ENCODE measurements at regions not wholly inside any gene's neighbourhood (a gene's known extent, or its start where the extent isn't known, plus 50 kb on each side); places are given as distances from the start of the nearest gene placed in this dataset.

DNA sequence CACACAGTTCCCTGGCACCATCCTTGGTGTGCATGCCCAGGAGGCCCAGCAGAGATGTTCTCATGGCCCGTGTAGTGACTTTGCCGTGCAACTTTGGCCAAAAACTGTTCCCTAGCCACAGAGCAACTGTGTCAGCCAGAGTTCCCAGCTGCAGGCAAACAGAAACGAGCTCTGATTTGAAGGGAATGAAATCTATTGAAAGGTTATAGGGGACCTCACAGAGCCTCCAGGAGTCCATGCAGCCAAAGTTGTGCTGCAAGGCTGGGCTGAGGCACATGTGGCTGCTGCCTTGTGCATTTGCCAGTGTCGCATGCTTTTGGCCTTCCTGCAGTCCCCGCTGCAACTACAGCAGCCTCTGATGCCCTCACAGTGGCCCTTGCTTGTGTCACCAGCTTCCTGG is 70.5 kb downstream of the PLXNA1 start:
- Histone ChIP-seq H3K79me2 (ENCODE audit: control insufficient read depth, insufficient read depth, low read length) (no peaks in the 10 kb centered on the region), H4K20me1 (replicated peaks; ENCODE audit: control insufficient read depth, extremely low read depth, insufficient read depth, low read length) (no peaks in the 10 kb centered on the region), H3K9me3 (replicated peaks; ENCODE audit: control insufficient read depth, insufficient read depth, low read length) (no peaks in the 10 kb centered on the region), H3K9ac (replicated peaks; ENCODE audit: extremely low read depth, insufficient read depth, low read length) (no peak overlapping the region), H3K36me3 (ENCODE audit: control insufficient read depth in 2 of 2, extremely low read depth in 1 of 2, insufficient read depth in 2 of 2, low read length in 2 of 2) (no peaks in the 10 kb centered on the region), H3K4me1 (ENCODE audit: control insufficient read depth, extremely low read depth, insufficient read depth, low read length) (no peaks in the 10 kb centered on the region), H3K27me3 (ENCODE audit: control insufficient read depth in 2 of 2, insufficient read depth in 2 of 2, low read length in 2 of 2) (no peaks in the 10 kb centered on the region), H3K9me1 (replicated peaks; ENCODE audit: control insufficient read depth, extremely low read depth, insufficient read depth, low read length) (no peaks in the 10 kb centered on the region), H3K27ac (ENCODE audit: insufficient read depth, low read depth, low read length) (no peak overlapping the region), H3K4me3 (replicated peaks in 1 of 3; ENCODE audit: insufficient read depth in 1 of 3, low read depth in 1 of 3, low read length in 3 of 3) (no peak overlapping the region), H2AFZ (ENCODE audit: low read depth, low read length) (no peak overlapping the region), H3K4me2 (ENCODE audit: insufficient read depth, low read length) (no peak overlapping the region)
- FAIRE-seq (no peak), DNase-seq (ENCODE audit: low read depth, low spot score) (no peak)
- TF ChIP-seq, protein P1, sequence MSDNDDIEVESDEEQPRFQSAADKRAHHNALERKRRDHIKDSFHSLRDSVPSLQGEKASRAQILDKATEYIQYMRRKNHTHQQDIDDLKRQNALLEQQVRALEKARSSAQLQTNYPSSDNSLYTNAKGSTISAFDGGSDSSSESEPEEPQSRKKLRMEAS (IDR thresholded peaks at IDR 0.05; ENCODE audit: insufficient read depth, insufficient read length): no peak
- TF ChIP-seq POLR2AphosphoS5 (IDR thresholded peaks at IDR 0.05; ENCODE audit: insufficient read depth, low read depth, low read length): no peak
- TF ChIP-seq GATA2 (IDR thresholded peaks at IDR 0.05; ENCODE audit: insufficient read depth, insufficient read length, low read depth, low read length): no peak
- TF ChIP-seq CTCF (IDR thresholded peaks at IDR 0.05; ENCODE audit: extremely low read depth in 1 of 2, insufficient read depth in 1 of 2, low read depth in 1 of 2, low read length in 2 of 2): no peak
- no peak for TF ChIP-seq JUN (IDR thresholded peaks at IDR 0.05; ENCODE audit: borderline replicate concordance, insufficient read depth, insufficient read length, low read depth)
- dilution Hi-C loops (cut with MboI; ENCODE audit: extremely low pct_ligation_motif_present, low sequenced_read_pairs) (no loop called here), intact Hi-C loops (cut with micrococcal nuclease) (no loop called here)
- ChIA-PET CTCF (no interaction called here), POLR2A (no interaction called here)
- BruUV-seq (replicated peaks): no TSS peak

GRCh38 chr3:127053979-127054378 is 71.1 kb downstream of the PLXNA1 start:
- Histone ChIP-seq H3K9me3 (replicated peaks; ENCODE audit: control insufficient read depth, insufficient read depth, low read length) (no peaks in the 10 kb centered on the region), H3K4me2 (ENCODE audit: insufficient read depth, low read length) (no peak overlapping the region), H3K36me3 (ENCODE audit: control insufficient read depth in 2 of 2, extremely low read depth in 1 of 2, insufficient read depth in 2 of 2, low read length in 2 of 2) (no peaks in the 10 kb centered on the region), H4K20me1 (replicated peaks; ENCODE audit: control insufficient read depth, extremely low read depth, insufficient read depth, low read length) (no peaks in the 10 kb centered on the region), H3K9ac (replicated peaks; ENCODE audit: extremely low read depth, insufficient read depth, low read length) (no peak overlapping the region), H3K27me3 (ENCODE audit: control insufficient read depth in 2 of 2, insufficient read depth in 2 of 2, low read length in 2 of 2) (no peaks in the 10 kb centered on the region), H3K27ac (ENCODE audit: insufficient read depth, low read depth, low read length) (no peak overlapping the region), H3K9me1 (replicated peaks; ENCODE audit: control insufficient read depth, extremely low read depth, insufficient read depth, low read length) (no peaks in the 10 kb centered on the region), H3K4me1 (ENCODE audit: control insufficient read depth, extremely low read depth, insufficient read depth, low read length) (no peaks in the 10 kb centered on the region), H3K4me3 (replicated peaks in 1 of 3; ENCODE audit: insufficient read depth in 1 of 3, low read depth in 1 of 3, low read length in 3 of 3) (no peak overlapping the region), H3K79me2 (ENCODE audit: control insufficient read depth, insufficient read depth, low read length) (no peaks in the 10 kb centered on the region), H2AFZ (ENCODE audit: low read depth, low read length) (no peak overlapping the region)
- intact Hi-C loops (cut with micrococcal nuclease): no loop called here
- ChIA-PET POLR2A (no interaction called here), CTCF (interaction anchor here (1.0 to 1.7 kb wide), 2 partner anchors 8 to 402 kb away, joined by 3 to 4 read pairs; no protein-coding TSS in a partner anchor)
- no TSS peak for BruUV-seq (replicated peaks)
- DNase-seq (ENCODE audit: low read depth, low spot score): no peak
- TF ChIP-seq POLR2AphosphoS5 (IDR thresholded peaks at IDR 0.05; ENCODE audit: insufficient read depth, low read depth, low read length) (no peak), JUN (IDR thresholded peaks at IDR 0.05; ENCODE audit: borderline replicate concordance, insufficient read depth, insufficient read length, low read depth) (no peak), MYC (IDR thresholded peaks at IDR 0.05; ENCODE audit: low read depth, low read length) (no peak), GATA2 (IDR thresholded peaks at IDR 0.05; ENCODE audit: insufficient read depth, insufficient read length, low read depth, low read length) (no peak), CTCF (IDR thresholded peaks at IDR 0.05; ENCODE audit: extremely low read depth in 1 of 2, insufficient read depth in 1 of 2, low read depth in 1 of 2, low read length in 2 of 2) (no peak), FOS (IDR thresholded peaks at IDR 0.05; ENCODE audit: borderline replicate concordance, insufficient read depth, low read length) (no peak), EZH2 (IDR thresholded peaks at IDR 0.05; ENCODE audit: borderline replicate concordance, low read depth, low read length, severe bottlenecking) (no peak), POLR2A (IDR thresholded peaks at IDR 0.05; ENCODE audit: low read depth, low read length) (no peak)
- TF ChIP-seq, protein P1 (IDR thresholded peaks at IDR 0.05; ENCODE audit: insufficient read depth, insufficient read length): no peak
- dilution Hi-C loops (cut with MboI; ENCODE audit: extremely low pct_ligation_motif_present, low sequenced_read_pairs): no loop called here
- no peak for FAIRE-seq
